ENCODE measurements at regions not wholly inside any gene's neighbourhood (a gene's known extent, or its start where the extent isn't known, plus 50 kb on each side); places are given as distances from the start of the nearest gene placed in this dataset.

GRCh38 chr5:121008041-121008440 lies 543.9 kb downstream of the PRR16 start:
- DNase-seq (ENCODE audit: low spot score) (no peak), ATAC-seq (ENCODE audit: low FRiP score) (no peak)
- TF ChIP-seq CTCF (IDR thresholded peaks at IDR 0.05): no peak

GRCh38 chr5:121009058-121009457 lies 545.0 kb downstream of the PRR16 start:
- DNase-seq (ENCODE audit: low spot score) (no peak), ATAC-seq (ENCODE audit: low FRiP score) (no peak)
- no peak for TF ChIP-seq CTCF (IDR thresholded peaks at IDR 0.05)

- DNase-seq (ENCODE audit: low spot score) (no peak), ATAC-seq (ENCODE audit: low FRiP score) (no peak)
- no peak for TF ChIP-seq CTCF (IDR thresholded peaks at IDR 0.05)
Observed at GRCh38 chr5:121018004-121018403, 553.9 kb downstream of the PRR16 start.

- DNase-seq (ENCODE audit: low spot score) (no peak), ATAC-seq (ENCODE audit: low FRiP score) (no peak)
- no peak for TF ChIP-seq CTCF (IDR thresholded peaks at IDR 0.05)
Observed at GRCh38 chr5:121019106-121019505, 555.0 kb downstream of the PRR16 start.

GRCh38 chr5:121019734-121020133 lies 555.6 kb downstream of the PRR16 start:
- no peak for TF ChIP-seq CTCF (IDR thresholded peaks at IDR 0.05)
- no peak for DNase-seq (ENCODE audit: low spot score)
- ATAC-seq (ENCODE audit: low FRiP score): no peak

GRCh38 chr5:121021681-121022080 lies 557.6 kb downstream of the PRR16 start:
- DNase-seq (ENCODE audit: low spot score) (no peak), ATAC-seq (ENCODE audit: low FRiP score) (no peak)
- TF ChIP-seq CTCF (IDR thresholded peaks at IDR 0.05): no peak

GRCh38 chr5:121024416-121025311 lies 560.6 kb downstream of the PRR16 start:
- DNase-seq (ENCODE audit: low spot score) (no peak), ATAC-seq (ENCODE audit: low FRiP score) (no peak)
- TF ChIP-seq CTCF (IDR thresholded peaks at IDR 0.05): no peak

Data from omental fat pad (tissue), 3 donors.